ENCODE measurements at regions not wholly inside any gene's neighbourhood (a gene's known extent, or its start where the extent isn't known, plus 50 kb on each side); places are given as distances from the start of the nearest gene placed in this dataset.

- CTCF ChIA-PET (ENCODE audit: partially characterized antibody) = interaction anchor here (0.6 kb wide), 2 partner anchors 101 to 977 kb away, joined by 3 read pairs; no protein-coding TSS in a partner anchor
- H2BK120ac ChIP-seq (replicated peaks; ENCODE audit: low read depth, low read length) = no peak overlapping the region
- H3K23me2 ChIP-seq (ENCODE audit: low read depth, low read length) = no peaks in the 10 kb centered on the region
- H2BK15ac ChIP-seq (ENCODE audit: low read length) = no peak overlapping the region
- H3K9me3 ChIP-seq (ENCODE audit: insufficient read depth in 2 of 2, low read depth in 1 of 2, low read length in 1 of 2) = no peaks in the 10 kb centered on the region
- H3K4me1 ChIP-seq (replicated peaks in 1 of 4; ENCODE audit: control insufficient read depth in 3 of 4, insufficient read depth in 4 of 4, low read length in 3 of 4) = no peaks in the 10 kb centered on the region
- H3K14ac ChIP-seq (ENCODE audit: insufficient read length) = no peak overlapping the region
- no peak overlapping the region for H2BK5ac ChIP-seq (ENCODE audit: low read depth, low read length)
- H3K23ac ChIP-seq (ENCODE audit: insufficient read length) = no peak overlapping the region
- H3K27me3 ChIP-seq (replicated peaks in 1 of 4; ENCODE audit: control insufficient read depth in 3 of 4, extremely low read depth in 1 of 4, insufficient read depth in 3 of 4, low read length in 3 of 4) = no peaks in the 10 kb centered on the region
- no peak overlapping the region for H3K4ac ChIP-seq (replicated peaks; ENCODE audit: insufficient read length, low read depth, low read length)
- H2AFZ ChIP-seq (ENCODE audit: low read length) = no peak overlapping the region
- no peak overlapping the region for H3K56ac ChIP-seq (replicated peaks; ENCODE audit: insufficient read length, low read depth, low read length)
- no peak overlapping the region for H4K8ac ChIP-seq (ENCODE audit: extremely low read depth, insufficient read depth, low read length)
- no peak for TF ChIP-seq POLR2AphosphoS5 (IDR thresholded peaks at IDR 0.05; ENCODE audit: low read depth, low read length)
- no peak for TF ChIP-seq RBBP5 (IDR thresholded peaks at IDR 0.05; ENCODE audit: borderline replicate concordance, low read depth, low read length)
- TF ChIP-seq POU5F1 (IDR thresholded peaks at IDR 0.05; ENCODE audit: low read depth, low read length) = no peak
- no peak for TF ChIP-seq TEAD4 (IDR thresholded peaks at IDR 0.05; ENCODE audit: low read depth, low read length)
- TF ChIP-seq ATF2 (IDR thresholded peaks at IDR 0.05; ENCODE audit: low read length) = no peak
- no peak overlapping the region for H2BK20ac ChIP-seq (ENCODE audit: low read length)
- DNase-seq (ENCODE audit: low read depth in 1 of 2, low spot score in 2 of 2) (no peak), FAIRE-seq (no peak)
- H3K79me2 ChIP-seq (ENCODE audit: control insufficient read depth in 1 of 2, insufficient read depth in 2 of 2, low read length in 2 of 2) = no peaks in the 10 kb centered on the region
- no peak overlapping the region for H2AK5ac ChIP-seq (ENCODE audit: low read depth, low read length)
- no peak overlapping the region for H3K18ac ChIP-seq (ENCODE audit: extremely low read depth, low read length)
- no peak overlapping the region for H3K4me3 ChIP-seq (ENCODE audit: extremely low read depth in 1 of 4, insufficient read depth in 2 of 4, low read depth in 3 of 4, low read length in 4 of 4)
- WGBS, 2 experiments (ENCODE audit: extremely low coverage in 1 of 2, insufficient coverage in 1 of 2, insufficient read length in 1 of 2, insufficient replicate concordance in 2 of 2, low coverage in 1 of 2, low lambda C conversion rate in 2 of 2, missing lambda C conversion rate in 1 of 2) = 98% methylated on average over 3 of the region's 3 CpGs; no CpG with 5 or more reads in 1 of the 2 experiments
- H4K20me1 ChIP-seq (replicated peaks in 1 of 2; ENCODE audit: control insufficient read depth in 1 of 2, insufficient read depth in 2 of 2, low read length in 2 of 2) = no peaks in the 10 kb centered on the region
- no peak overlapping the region for H3K27ac ChIP-seq (ENCODE audit: low read depth, low read length)
- no peak overlapping the region for H4K5ac ChIP-seq (ENCODE audit: insufficient read length, low read depth, low read length)
- no peaks in the 10 kb centered on the region for H3K36me3 ChIP-seq (ENCODE audit: control insufficient read depth in 2 of 4, insufficient read depth in 4 of 4, low read length in 3 of 4)
- POLR2A ChIA-PET (ENCODE audit: partially characterized antibody) = no interaction called here
- H3K9ac ChIP-seq (replicated peaks in 1 of 4; ENCODE audit: extremely low read depth in 1 of 4, low read depth in 3 of 4, low read length in 3 of 4) = no peak overlapping the region
- H3K79me1 ChIP-seq (ENCODE audit: low read depth, low read length) = no peaks in the 10 kb centered on the region
- no peak overlapping the region for H2BK12ac ChIP-seq (ENCODE audit: low read depth, low read length)
- no peak overlapping the region for H4K91ac ChIP-seq (replicated peaks; ENCODE audit: insufficient read length, low read length)
- no peak overlapping the region for H3K4me2 ChIP-seq (ENCODE audit: insufficient read depth in 1 of 2, low read depth in 2 of 2, low read length in 2 of 2)
Observed at GRCh38 chr10:36540611-36541010, 584.8 kb upstream of the ANKRD30A start.
